OCI-LY1 (cell line): ENCODE measurements at regions not wholly inside any gene's neighbourhood (a gene's known extent, or its start where the extent isn't known, plus 50 kb on each side); places are given as distances from the start of the nearest gene placed in this dataset.

Source experiments
- H2AFZ ChIP-seq: fragments of 200-600 bp; sonication (generic), shearing (Covaris generic); 2 replicates; pipeline ENCODE4 v1.6.0; 2014; ENCODE audit warnings: antibody characterized with exemption, mild to moderate bottlenecking, low read length
- H3F3A ChIP-seq: fragments of 200-600 bp; sonication (generic), shearing (Covaris generic); 2 replicates; pipeline ENCODE4 v1.6.0; 2014; ENCODE audit warnings: mild to moderate bottlenecking, antibody characterized with exemption, low read length, moderate library complexity; ENCODE audit not compliant: insufficient read depth
- H3K27ac ChIP-seq: fragments of 200-600 bp; sonication (generic); 2 replicates; pipeline ENCODE4 v1.5.1; 2014; ENCODE audit warnings: low read length, mixed run types, mild to moderate bottlenecking, low read depth; ENCODE audit not compliant: poor library complexity, severe bottlenecking
- H3K27me3 ChIP-seq: fragments of 200-600 bp; sonication (generic); 2 replicates; pipeline ENCODE4 v1.6.0; 2014; ENCODE audit warnings: antibody characterized with exemption, mild to moderate bottlenecking, low read length, moderate library complexity; ENCODE audit not compliant: insufficient read depth
- H3K36me3 ChIP-seq: fragments of 200-600 bp; sonication (generic); 2 replicates; pipeline ENCODE4 v1.6.1; 2014; ENCODE audit warnings: mild to moderate bottlenecking, antibody characterized with exemption, low read length, moderate library complexity, mixed read lengths; ENCODE audit not compliant: insufficient read depth
- H3K4me1 ChIP-seq: fragments of 200-600 bp; sonication (generic); 2 replicates; pipeline ENCODE4 v1.5.1; 2014; ENCODE audit warnings: mild to moderate bottlenecking, low read length, moderate library complexity; ENCODE audit not compliant: insufficient read depth, severe bottlenecking
- H3K4me2 ChIP-seq: fragments of 200-600 bp; sonication (generic), shearing (Covaris generic); 2 replicates; pipeline ENCODE4 v1.6.1; 2014; ENCODE audit warnings: low read length
- H3K4me3 ChIP-seq: fragments of 200-600 bp; sonication (generic); 2 replicates; pipeline ENCODE4 v1.5.1; 2014; ENCODE audit warnings: low read length, low read depth, mild to moderate bottlenecking, mixed read lengths; ENCODE audit not compliant: poor library complexity, severe bottlenecking
- H3K79me2 ChIP-seq: fragments of 200-600 bp; shearing (Covaris generic); 2 replicates; pipeline ENCODE4 v1.6.1; 2016; ENCODE audit warnings: mixed run types, low read length, mixed read lengths; ENCODE audit not compliant: insufficient read depth
- H3K9ac ChIP-seq: fragments of 200-600 bp; sonication (generic), shearing (Covaris generic); 2 replicates; pipeline ENCODE4 v1.6.1; 2014; ENCODE audit warnings: mild to moderate bottlenecking, low read length, mixed read lengths
- H3K9me2 ChIP-seq: fragments of 200-600 bp; sonication (generic), shearing (Covaris generic); 2 replicates; pipeline ENCODE4 v1.6.1; 2014; ENCODE audit warnings: low read depth, mild to moderate bottlenecking, low read length, mixed read lengths
- H3K9me3 ChIP-seq: fragments of 200-600 bp; shearing (Covaris generic); 2 replicates; pipeline ENCODE4 v1.6.1; 2014; ENCODE audit warnings: low read length, mixed read lengths
- H4K20me1 ChIP-seq: fragments of 200-600 bp; sonication (generic), shearing (Covaris generic); 2 replicates; pipeline ENCODE4 v1.6.0; 2016; ENCODE audit warnings: mild to moderate bottlenecking, low read length; ENCODE audit not compliant: insufficient read depth
- EZH2 ChIP-seq: fragments of 200-600 bp; sonication (generic), shearing (Covaris generic); IDR thresholded peaks from 2 replicates; pipeline ENCODE4 v1.8.0; 2017; ENCODE audit warnings: borderline replicate concordance, mixed run types, mild to moderate bottlenecking, antibody characterized with exemption, low read length, moderate library complexity, mixed read lengths
- TF ChIP-seq, protein P1 (sequence below): fragments of 200-600 bp; sonication (generic), shearing (Covaris generic); IDR thresholded peaks from 2 replicates; pipeline ENCODE4 v1.5.1; 2017; ENCODE audit warnings: mild to moderate bottlenecking, antibody characterized with exemption, low read length, moderate library complexity, mixed read lengths

DNA sequence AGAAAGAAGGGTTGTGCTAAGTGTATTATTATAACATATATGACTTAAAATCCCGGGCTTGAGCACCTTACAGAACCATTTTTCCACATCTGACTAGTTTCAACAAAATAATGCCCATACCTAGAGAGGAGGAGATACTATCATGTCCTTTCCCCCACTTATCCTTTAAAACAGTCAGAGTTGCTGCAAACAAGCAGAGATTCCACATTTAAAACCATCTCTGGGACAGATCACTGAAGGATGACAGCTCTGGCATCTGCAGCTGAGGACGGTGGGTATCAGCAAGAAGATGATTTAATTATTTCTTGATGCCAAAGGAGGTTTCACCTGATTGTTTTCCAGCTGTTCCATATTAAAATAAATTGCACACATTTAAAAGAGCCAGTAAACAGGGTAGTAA is 328.0 kb upstream of the TMTC1 start:
- TF ChIP-seq, protein P1, sequence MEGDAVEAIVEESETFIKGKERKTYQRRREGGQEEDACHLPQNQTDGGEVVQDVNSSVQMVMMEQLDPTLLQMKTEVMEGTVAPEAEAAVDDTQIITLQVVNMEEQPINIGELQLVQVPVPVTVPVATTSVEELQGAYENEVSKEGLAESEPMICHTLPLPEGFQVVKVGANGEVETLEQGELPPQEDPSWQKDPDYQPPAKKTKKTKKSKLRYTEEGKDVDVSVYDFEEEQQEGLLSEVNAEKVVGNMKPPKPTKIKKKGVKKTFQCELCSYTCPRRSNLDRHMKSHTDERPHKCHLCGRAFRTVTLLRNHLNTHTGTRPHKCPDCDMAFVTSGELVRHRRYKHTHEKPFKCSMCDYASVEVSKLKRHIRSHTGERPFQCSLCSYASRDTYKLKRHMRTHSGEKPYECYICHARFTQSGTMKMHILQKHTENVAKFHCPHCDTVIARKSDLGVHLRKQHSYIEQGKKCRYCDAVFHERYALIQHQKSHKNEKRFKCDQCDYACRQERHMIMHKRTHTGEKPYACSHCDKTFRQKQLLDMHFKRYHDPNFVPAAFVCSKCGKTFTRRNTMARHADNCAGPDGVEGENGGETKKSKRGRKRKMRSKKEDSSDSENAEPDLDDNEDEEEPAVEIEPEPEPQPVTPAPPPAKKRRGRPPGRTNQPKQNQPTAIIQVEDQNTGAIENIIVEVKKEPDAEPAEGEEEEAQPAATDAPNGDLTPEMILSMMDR = no peak
- TF ChIP-seq EZH2 = no peak

DNA sequence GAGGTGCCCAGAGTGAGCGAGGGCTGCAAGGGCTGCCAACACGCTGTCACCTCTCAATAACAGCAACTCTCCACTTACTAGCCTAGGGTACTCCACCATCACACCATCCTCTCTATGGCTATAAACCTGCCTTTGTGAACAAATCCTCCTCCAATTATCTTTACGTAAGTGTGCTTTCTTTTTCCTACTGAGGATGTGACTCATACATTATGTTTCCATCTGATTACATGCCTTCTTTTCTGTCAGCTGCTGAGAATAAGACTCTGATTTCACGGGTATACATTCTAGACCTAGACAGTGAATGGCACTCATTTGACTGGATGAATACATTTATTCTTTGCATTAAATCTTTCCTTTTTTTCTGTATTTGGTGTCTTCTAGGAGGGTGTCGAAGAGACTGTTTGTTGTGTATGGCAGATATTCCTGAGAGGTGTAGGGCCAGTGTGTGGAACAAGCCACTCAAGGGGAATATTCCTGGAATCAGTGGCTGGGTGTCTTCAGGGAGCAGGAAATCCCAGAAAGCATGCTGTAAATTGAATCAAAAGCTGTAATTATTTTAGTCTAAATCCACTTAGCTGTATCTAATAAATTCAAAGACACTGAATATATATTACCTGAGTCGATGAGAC is 327.3 kb upstream of the TMTC1 start:
- Histone ChIP-seq H3K79me2 (no peaks in the 10 kb centered on the region), H3K9me2 (no peaks in the 10 kb centered on the region), H3K4me2 (no peak overlapping the region), H3K9ac (no peak overlapping the region), H3K27me3 (no peaks in the 10 kb centered on the region), H3K27ac (no peak overlapping the region), H3K4me1 (no peaks in the 10 kb centered on the region), H4K20me1 (no peaks in the 10 kb centered on the region), H3K4me3 (no peak overlapping the region), H3F3A (no peaks in the 10 kb centered on the region), H3K36me3 (no peaks in the 10 kb centered on the region), H2AFZ (no peak overlapping the region), H3K9me3 (no peaks in the 10 kb centered on the region)
- TF ChIP-seq, protein P1 = no peak
- TF ChIP-seq EZH2 = no peak

More for the DNA sequence above, 328.0 kb upstream of the TMTC1 start:
- H3K27me3 ChIP-seq = no peaks in the 10 kb centered on the region
- no peak overlapping the region for H3K4me2 ChIP-seq
- H3K9me2 ChIP-seq = no peaks in the 10 kb centered on the region
- H3K36me3 ChIP-seq = no peaks in the 10 kb centered on the region
- no peak overlapping the region for H3K4me3 ChIP-seq
- no peaks in the 10 kb centered on the region for H3K9me3 ChIP-seq
- no peak overlapping the region for H3K9ac ChIP-seq
- no peaks in the 10 kb centered on the region for H3K4me1 ChIP-seq
- no peaks in the 10 kb centered on the region for H4K20me1 ChIP-seq
- H2AFZ ChIP-seq = no peak overlapping the region
- H3K79me2 ChIP-seq = no peaks in the 10 kb centered on the region
- H3K27ac ChIP-seq = no peak overlapping the region
- H3F3A ChIP-seq = no peaks in the 10 kb centered on the region

DNA sequence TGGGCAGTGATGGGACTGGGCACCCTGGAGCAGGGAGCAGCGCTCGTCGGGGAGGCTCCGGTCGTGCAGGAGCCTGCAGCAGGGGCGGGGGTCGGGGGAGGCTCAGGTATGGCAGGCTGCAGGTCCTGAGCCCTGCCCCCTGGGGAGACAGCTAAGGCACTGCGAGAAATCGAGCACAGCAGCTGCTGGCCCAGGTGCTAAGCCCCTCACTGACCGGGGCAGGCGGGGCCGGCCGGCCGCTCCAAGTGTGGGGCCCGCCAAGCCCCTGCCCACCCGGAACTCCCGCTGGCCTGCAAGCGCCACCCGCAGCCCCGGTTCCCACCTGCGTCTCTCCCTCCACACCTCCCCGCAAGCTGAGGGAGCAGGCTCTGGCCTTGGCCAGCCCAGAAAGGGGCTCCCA is 326.8 kb upstream of the TMTC1 start:
- Histone ChIP-seq H3K4me2 (no peak overlapping the region), H3K9ac (no peak overlapping the region), H3F3A (no peaks in the 10 kb centered on the region), H3K79me2 (no peaks in the 10 kb centered on the region), H4K20me1 (no peaks in the 10 kb centered on the region), H3K27ac (no peak overlapping the region), H3K9me3 (no peaks in the 10 kb centered on the region), H3K27me3 (no peaks in the 10 kb centered on the region), H3K36me3 (no peaks in the 10 kb centered on the region), H3K4me1 (no peaks in the 10 kb centered on the region), H3K4me3 (no peak overlapping the region), H2AFZ (no peak overlapping the region), H3K9me2 (no peaks in the 10 kb centered on the region)
- TF ChIP-seq EZH2 = no peak
- TF ChIP-seq, protein P1 = no peak
